Parathyroid adenoma (tissue), 2 donors: ENCODE measurements at regions not wholly inside any gene's neighbourhood (a gene's known extent, or its start where the extent isn't known, plus 50 kb on each side); places are given as distances from the start of the nearest gene placed in this dataset.

Experiments used
- H2AFZ ChIP-seq: fragments of 300-600 bp; sonication (generic); one replicate; pipeline ENCODE4 v1.7.0; 2017; ENCODE audit warnings: antibody characterized with exemption, mild to moderate bottlenecking
- H3K27ac ChIP-seq: fragments of 300-600 bp; sonication (generic); one replicate; pipeline ENCODE4 v1.7.0; 2017
- H3K27me3 ChIP-seq: fragments of 300-600 bp; sonication (generic); one replicate; pipeline ENCODE4 v1.7.0; 2017; ENCODE audit warnings: low read length; ENCODE audit not compliant: control insufficient read depth, insufficient read depth
- H3K36me3 ChIP-seq: fragments of 300-600 bp; sonication (generic); one replicate; pipeline ENCODE4 v1.7.0; 2017; ENCODE audit warnings: low read length; ENCODE audit not compliant: control insufficient read depth, insufficient read depth
- H3K4me1 ChIP-seq: fragments of 300-600 bp; sonication (generic); one replicate; pipeline ENCODE4 v1.7.0; 2017; ENCODE audit warnings: control low read depth
- H3K4me2 ChIP-seq: fragments of 300-600 bp; sonication (generic); one replicate; pipeline ENCODE4 v1.7.0; 2017; ENCODE audit warnings: low read length
- H3K4me3 ChIP-seq: fragments of 300-600 bp; sonication (generic); one replicate; pipeline ENCODE4 v1.7.0; 2017; ENCODE audit warnings: low read depth, low read length
- H3K79me2 ChIP-seq: fragments of 300-600 bp; sonication (generic); one replicate; pipeline ENCODE4 v1.7.0; 2017; ENCODE audit warnings: control low read depth
- H3K9ac ChIP-seq: fragments of 300-600 bp; sonication (generic); one replicate; pipeline ENCODE4 v1.7.0; 2017; ENCODE audit warnings: mild to moderate bottlenecking
- H3K9me3 ChIP-seq: fragments of 300-600 bp; sonication (generic); one replicate; pipeline ENCODE4 v1.7.0; 2017; ENCODE audit warnings: low read length; ENCODE audit not compliant: control insufficient read depth
- TF ChIP-seq, protein P1 (sequence below): fragments of 300-600 bp; sonication (generic); IDR thresholded peaks from one replicate; pipeline ENCODE4 v1.7.0; 2017; ENCODE audit warnings: antibody characterized with exemption, mild to moderate bottlenecking
- donor health status: primary hyperparathyroidism.

DNA sequence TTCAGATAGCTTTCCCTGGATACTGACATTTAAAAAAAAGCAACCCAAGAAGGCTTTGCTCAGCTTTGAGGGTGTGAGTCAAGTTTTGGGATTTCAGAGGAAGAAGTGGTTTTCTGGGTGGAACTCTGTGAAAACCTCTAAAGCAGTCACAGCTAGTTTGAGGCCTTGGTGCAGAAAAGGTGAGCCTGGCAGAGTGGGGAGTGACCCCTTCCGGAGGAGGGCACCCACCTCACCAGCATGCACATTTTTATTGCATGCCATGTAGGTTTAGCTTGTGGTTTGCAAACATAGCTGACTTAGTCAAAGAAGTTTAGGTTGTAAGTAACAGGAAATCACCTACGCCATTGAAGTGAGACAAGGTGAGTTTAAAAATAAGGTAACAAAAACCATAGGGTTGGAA, 146.8 kb upstream of the PMEPA1 start:
- no peaks in the 10 kb centered on the region for H3K27me3 ChIP-seq
- TF ChIP-seq, protein P1, sequence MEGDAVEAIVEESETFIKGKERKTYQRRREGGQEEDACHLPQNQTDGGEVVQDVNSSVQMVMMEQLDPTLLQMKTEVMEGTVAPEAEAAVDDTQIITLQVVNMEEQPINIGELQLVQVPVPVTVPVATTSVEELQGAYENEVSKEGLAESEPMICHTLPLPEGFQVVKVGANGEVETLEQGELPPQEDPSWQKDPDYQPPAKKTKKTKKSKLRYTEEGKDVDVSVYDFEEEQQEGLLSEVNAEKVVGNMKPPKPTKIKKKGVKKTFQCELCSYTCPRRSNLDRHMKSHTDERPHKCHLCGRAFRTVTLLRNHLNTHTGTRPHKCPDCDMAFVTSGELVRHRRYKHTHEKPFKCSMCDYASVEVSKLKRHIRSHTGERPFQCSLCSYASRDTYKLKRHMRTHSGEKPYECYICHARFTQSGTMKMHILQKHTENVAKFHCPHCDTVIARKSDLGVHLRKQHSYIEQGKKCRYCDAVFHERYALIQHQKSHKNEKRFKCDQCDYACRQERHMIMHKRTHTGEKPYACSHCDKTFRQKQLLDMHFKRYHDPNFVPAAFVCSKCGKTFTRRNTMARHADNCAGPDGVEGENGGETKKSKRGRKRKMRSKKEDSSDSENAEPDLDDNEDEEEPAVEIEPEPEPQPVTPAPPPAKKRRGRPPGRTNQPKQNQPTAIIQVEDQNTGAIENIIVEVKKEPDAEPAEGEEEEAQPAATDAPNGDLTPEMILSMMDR = no peak

DNA sequence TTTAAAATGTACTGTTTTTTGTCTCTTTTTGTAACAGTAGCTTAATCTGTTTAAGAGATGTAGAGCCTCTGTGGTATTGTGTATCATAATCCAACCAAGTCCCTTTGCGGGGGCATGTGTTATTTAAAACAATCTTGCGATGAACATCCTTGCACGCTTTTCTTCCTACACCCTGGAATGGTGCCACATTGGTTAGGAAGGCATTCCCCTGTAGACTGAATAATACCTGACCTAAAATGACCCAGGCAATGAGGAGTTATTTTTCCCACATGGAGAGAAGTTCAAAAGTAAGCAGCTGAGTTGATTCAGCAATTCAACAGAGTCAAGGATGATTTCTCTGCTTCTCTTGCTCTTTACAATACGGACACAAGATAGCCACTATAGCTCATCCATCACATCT, 142.0 kb upstream of the PMEPA1 start:
- H3K9me3 ChIP-seq = no peaks in the 10 kb centered on the region
- no peaks in the 10 kb centered on the region for H3K27me3 ChIP-seq
- H3K36me3 ChIP-seq = no peaks in the 10 kb centered on the region
- no peak overlapping the region for H3K4me2 ChIP-seq
- no peak overlapping the region for H2AFZ ChIP-seq
- H3K9ac ChIP-seq = no peak overlapping the region
- no peak overlapping the region for H3K4me3 ChIP-seq
- TF ChIP-seq, protein P1 = no peak
- no peak overlapping the region for H3K27ac ChIP-seq
- no peaks in the 10 kb centered on the region for H3K79me2 ChIP-seq
- no peaks in the 10 kb centered on the region for H3K4me1 ChIP-seq

More for the DNA sequence above, 146.8 kb upstream of the PMEPA1 start:
- Histone ChIP-seq H3K9me3 (no peaks in the 10 kb centered on the region), H2AFZ (no peak overlapping the region), H3K27ac (no peak overlapping the region), H3K36me3 (no peaks in the 10 kb centered on the region), H3K79me2 (no peaks in the 10 kb centered on the region), H3K4me2 (no peak overlapping the region), H3K9ac (no peak overlapping the region), H3K4me3 (no peak overlapping the region), H3K4me1 (no peaks in the 10 kb centered on the region)

DNA sequence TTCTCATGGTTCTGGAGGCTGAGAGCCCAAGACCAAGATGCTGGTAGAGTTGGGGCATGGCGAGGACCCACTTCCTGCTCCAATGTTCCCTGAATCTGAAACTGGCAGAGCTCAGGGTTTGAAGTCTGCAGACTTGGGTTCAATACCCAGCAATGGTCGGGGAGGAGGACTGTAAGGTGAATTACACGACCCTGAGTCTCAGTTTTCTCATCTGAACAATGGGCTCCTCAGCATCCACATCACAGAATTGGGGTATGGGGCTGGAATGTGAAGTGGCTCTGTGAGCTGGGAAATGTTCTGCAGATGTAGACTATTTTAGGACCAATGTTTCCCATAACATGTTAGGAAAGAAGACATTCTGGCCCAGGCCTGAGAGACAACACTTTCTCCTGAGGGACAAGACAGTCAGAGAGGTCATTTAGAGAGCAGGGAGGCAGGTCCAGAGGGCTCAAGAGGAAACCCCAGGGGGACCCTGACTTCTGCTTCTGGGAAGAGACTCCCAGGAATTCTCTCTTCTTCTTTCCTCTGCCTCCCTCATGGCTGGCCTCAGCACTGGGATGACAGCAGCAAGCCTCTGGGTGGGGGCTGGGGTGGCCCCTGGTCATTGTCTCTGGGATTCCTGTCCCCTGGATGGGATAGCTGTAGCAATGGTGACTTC, 141.3 kb upstream of the PMEPA1 start:
- H3K4me2 ChIP-seq = no peak overlapping the region
- no peak overlapping the region for H3K9ac ChIP-seq
- H3K27ac ChIP-seq = no peak overlapping the region
- no peaks in the 10 kb centered on the region for H3K4me1 ChIP-seq
- H3K9me3 ChIP-seq = no peaks in the 10 kb centered on the region
- H3K36me3 ChIP-seq = no peaks in the 10 kb centered on the region
- H3K27me3 ChIP-seq = no peaks in the 10 kb centered on the region
- no peak overlapping the region for H3K4me3 ChIP-seq
- TF ChIP-seq, protein P1 = no peak
- no peaks in the 10 kb centered on the region for H3K79me2 ChIP-seq
- H2AFZ ChIP-seq = no peak overlapping the region

DNA sequence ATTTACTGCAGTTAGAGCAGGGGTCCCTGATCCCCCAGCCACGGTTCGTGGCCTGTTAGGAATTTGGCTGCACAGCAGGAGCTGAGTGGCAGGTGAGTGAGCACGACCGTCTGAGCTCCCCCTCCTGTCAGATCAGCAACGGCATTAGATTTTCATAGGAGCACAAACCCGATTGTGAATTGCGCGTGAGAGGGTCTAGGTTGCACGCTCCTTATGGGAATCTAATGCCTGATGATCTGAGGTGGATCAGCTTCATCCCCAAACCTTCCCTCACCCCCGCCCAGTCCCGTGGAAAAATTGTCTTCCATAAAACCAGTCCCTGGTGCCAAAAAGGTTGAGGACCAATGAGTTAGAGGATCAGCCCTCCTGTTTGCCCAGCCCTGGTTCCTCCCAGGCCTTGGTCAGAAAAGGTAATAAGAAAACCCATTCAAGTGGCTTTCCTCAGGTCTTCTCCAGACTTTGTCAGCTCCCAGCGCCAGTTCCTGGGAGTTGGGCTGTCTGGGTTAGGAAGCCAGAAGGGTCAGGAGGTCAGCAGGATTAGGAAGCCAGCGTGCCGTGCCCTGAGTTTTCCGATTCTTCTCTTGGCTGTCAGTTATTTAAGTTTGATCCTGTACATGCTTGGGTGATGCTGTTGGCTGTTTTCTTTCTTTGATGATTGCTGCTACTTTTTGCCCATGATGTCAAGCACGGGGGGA, 139.9 kb upstream of the PMEPA1 start:
- Histone ChIP-seq H3K4me1 (no peaks in the 10 kb centered on the region), H3K27ac (no peak overlapping the region), H3K4me2 (no peak overlapping the region), H3K79me2 (no peaks in the 10 kb centered on the region), H2AFZ (no peak overlapping the region), H3K36me3 (no peaks in the 10 kb centered on the region), H3K9ac (no peak overlapping the region), H3K9me3 (no peaks in the 10 kb centered on the region), H3K4me3 (no peak overlapping the region), H3K27me3 (no peaks in the 10 kb centered on the region)
- TF ChIP-seq, protein P1 = no peak

DNA sequence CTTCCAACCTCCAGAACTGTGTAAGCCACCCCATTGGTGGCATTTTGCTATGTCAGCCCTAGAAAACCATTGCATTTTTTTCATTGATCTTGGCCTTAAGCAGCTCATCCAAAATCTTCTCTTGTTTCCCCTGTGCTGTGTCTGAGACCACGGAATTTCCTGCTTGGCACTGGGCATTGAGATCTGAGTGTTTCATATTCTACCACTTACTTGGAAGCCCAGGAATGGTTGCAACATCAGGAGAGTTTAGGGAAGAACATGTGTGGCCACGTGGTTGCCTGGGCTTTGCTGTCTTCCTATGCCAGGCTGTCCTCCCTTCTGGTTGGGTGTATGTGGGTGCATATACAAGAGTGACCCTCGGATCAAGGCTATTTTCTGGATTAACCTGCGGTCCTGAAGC, 139.3 kb upstream of the PMEPA1 start:
- Histone ChIP-seq H3K36me3 (no peaks in the 10 kb centered on the region), H3K4me3 (no peak overlapping the region), H3K9ac (no peak overlapping the region), H2AFZ (no peak overlapping the region), H3K27ac (no peak overlapping the region), H3K79me2 (no peaks in the 10 kb centered on the region), H3K4me2 (no peak overlapping the region), H3K4me1 (no peaks in the 10 kb centered on the region), H3K27me3 (no peaks in the 10 kb centered on the region), H3K9me3 (no peaks in the 10 kb centered on the region)
- TF ChIP-seq, protein P1 = no peak
